ENCODE measurements at regions not wholly inside any gene's neighbourhood (a gene's known extent, or its start where the extent isn't known, plus 50 kb on each side); places are given as distances from the start of the nearest gene placed in this dataset.

DNA sequence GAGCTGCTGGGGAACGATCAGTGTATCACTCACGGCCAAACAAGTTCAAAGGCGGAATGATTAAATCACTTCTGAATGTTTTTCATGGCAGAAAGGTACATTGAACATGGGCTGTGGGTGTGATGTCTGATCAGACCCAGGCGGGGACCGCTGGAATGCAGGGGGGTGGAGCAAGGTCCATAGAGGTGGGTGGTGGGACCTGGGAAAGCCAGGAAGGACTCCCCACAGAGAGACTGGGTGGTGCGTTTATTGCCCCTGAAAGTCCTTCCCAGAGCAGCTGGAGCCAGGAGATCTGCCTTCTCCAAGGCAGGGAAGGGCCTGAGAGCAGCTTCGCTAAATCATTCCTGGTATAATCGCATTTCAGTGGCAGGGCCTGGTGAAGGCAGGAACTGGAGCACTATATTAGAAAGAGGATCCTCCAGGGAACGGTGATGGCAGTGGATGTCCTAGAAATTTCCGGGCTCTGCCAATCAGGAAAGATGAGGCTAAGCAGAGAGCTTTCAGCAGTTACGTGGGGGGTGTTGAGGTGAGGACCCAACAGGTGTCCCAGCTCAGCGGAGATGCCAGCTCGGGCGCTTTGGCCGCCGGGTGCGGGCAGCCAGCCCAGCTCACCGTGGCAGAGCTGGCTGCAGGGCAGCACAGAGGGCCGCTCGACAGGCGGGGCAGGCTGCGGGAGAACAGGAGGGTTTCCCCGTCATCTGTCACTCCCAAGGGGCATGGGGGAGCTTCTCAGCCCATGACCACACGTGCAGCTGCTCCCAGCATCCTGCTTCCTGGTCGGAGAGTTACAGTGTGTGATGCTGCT, 271.7 kb downstream of the CTTN start:
- TF ChIP-seq SP2 (IDR thresholded peaks at IDR 0.05; ENCODE audit: extremely low read depth, low read depth, low read length, poor library complexity, severe bottlenecking) (no peak), FOXP1 (CRISPR knock-in tag; IDR thresholded peaks at IDR 0.05) (no peak), ZNF12 (CRISPR knock-in tag; IDR thresholded peaks at IDR 0.05) (no peak), ESRRA (IDR thresholded peaks at IDR 0.05; ENCODE audit: borderline replicate concordance, low read depth) (no peak), RAD21 (CRISPR knock-in tag; conservative IDR thresholded peaks at IDR 0.05 in 1 of 2, IDR thresholded peaks at IDR 0.05 in 1 of 2) (no peak)
- TF ChIP-seq, protein P1, sequence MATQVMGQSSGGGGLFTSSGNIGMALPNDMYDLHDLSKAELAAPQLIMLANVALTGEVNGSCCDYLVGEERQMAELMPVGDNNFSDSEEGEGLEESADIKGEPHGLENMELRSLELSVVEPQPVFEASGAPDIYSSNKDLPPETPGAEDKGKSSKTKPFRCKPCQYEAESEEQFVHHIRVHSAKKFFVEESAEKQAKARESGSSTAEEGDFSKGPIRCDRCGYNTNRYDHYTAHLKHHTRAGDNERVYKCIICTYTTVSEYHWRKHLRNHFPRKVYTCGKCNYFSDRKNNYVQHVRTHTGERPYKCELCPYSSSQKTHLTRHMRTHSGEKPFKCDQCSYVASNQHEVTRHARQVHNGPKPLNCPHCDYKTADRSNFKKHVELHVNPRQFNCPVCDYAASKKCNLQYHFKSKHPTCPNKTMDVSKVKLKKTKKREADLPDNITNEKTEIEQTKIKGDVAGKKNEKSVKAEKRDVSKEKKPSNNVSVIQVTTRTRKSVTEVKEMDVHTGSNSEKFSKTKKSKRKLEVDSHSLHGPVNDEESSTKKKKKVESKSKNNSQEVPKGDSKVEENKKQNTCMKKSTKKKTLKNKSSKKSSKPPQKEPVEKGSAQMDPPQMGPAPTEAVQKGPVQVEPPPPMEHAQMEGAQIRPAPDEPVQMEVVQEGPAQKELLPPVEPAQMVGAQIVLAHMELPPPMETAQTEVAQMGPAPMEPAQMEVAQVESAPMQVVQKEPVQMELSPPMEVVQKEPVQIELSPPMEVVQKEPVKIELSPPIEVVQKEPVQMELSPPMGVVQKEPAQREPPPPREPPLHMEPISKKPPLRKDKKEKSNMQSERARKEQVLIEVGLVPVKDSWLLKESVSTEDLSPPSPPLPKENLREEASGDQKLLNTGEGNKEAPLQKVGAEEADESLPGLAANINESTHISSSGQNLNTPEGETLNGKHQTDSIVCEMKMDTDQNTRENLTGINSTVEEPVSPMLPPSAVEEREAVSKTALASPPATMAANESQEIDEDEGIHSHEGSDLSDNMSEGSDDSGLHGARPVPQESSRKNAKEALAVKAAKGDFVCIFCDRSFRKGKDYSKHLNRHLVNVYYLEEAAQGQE (IDR thresholded peaks at IDR 0.05; ENCODE audit: borderline replicate concordance): no peak
- TF ChIP-seq, protein P1 (CRISPR knock-in tag; IDR thresholded peaks at IDR 0.05; ENCODE audit: low read depth): no peak
- TF ChIP-seq, protein P2, sequence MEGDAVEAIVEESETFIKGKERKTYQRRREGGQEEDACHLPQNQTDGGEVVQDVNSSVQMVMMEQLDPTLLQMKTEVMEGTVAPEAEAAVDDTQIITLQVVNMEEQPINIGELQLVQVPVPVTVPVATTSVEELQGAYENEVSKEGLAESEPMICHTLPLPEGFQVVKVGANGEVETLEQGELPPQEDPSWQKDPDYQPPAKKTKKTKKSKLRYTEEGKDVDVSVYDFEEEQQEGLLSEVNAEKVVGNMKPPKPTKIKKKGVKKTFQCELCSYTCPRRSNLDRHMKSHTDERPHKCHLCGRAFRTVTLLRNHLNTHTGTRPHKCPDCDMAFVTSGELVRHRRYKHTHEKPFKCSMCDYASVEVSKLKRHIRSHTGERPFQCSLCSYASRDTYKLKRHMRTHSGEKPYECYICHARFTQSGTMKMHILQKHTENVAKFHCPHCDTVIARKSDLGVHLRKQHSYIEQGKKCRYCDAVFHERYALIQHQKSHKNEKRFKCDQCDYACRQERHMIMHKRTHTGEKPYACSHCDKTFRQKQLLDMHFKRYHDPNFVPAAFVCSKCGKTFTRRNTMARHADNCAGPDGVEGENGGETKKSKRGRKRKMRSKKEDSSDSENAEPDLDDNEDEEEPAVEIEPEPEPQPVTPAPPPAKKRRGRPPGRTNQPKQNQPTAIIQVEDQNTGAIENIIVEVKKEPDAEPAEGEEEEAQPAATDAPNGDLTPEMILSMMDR (IDR thresholded peaks at IDR 0.05 in 2 of 3, conservative IDR thresholded peaks at IDR 0.05 in 1 of 3; ENCODE audit: insufficient read depth in 2 of 3, low read depth in 1 of 3, low read length in 3 of 3): no peak

Data from K562 (cell line).